22Rv1 (cell line): ENCODE measurements at regions not wholly inside any gene's neighbourhood (a gene's known extent, or its start where the extent isn't known, plus 50 kb on each side); places are given as distances from the start of the nearest gene placed in this dataset.

Experiments used
- H3K27ac ChIP-seq: fragments of 450-650 bp; 2 replicates; pipeline ENCODE4 v1.5.1; 2017
- CTCF ChIP-seq: fragments of 450-650 bp; IDR thresholded peaks from 2 replicates; pipeline ENCODE4 v1.5.1; 2017; ENCODE audit warnings: mild to moderate bottlenecking
- ZFX ChIP-seq: fragments of 450-650 bp; IDR thresholded peaks from 2 replicates; pipeline ENCODE4 v1.6.1; 2017; ENCODE audit warnings: antibody characterized with exemption, borderline replicate concordance

GRCh38 chr3:178288074-178288473 lies 248.2 kb upstream of the KCNMB2 start:
- no peak for TF ChIP-seq CTCF
- TF ChIP-seq ZFX = no peak
- H3K27ac ChIP-seq = no peak overlapping the region

- TF ChIP-seq CTCF = no peak
- no peak for TF ChIP-seq ZFX
- H3K27ac ChIP-seq = no peak overlapping the region
These were observed 246.6 kb upstream of the KCNMB2 start for GRCh38 chr3:178289544-178290160.

DNA sequence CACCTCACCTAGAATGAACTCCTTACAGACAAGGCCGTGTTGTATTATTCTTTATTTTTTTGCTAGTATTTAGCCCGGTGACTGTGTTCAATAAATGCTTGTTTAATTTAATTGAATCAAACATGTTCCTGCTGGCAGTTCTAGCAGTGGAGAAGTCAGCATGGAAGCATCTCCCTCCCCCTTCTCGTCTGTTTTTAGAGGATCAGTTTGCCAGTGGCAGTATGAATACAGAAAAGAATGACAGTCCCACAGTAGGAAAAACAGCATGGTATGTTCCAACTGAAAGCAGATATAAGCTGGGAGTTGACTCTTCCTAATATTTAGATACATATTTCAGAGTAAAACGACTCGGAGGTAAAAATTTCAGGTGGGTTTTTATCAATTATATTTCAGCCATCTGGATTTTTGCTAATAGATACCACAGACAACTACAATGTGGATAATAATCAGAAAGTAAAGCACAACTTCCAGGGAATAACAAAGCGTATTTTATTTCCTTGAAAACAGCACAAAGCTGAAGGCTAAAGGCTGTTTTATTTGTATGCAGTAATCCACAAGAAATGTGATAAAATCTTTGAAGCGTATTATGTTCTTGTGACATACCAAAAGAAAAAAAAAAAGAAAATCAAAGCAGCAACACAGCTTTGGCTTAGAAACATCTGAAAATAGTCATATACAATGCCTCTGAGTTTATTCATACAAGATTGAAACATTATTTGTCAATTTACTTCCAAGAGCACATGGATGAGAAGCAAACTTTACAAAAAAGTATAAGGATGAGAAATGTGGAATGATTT lies 244.5 kb upstream of the KCNMB2 start:
- no peak overlapping the region for H3K27ac ChIP-seq
- no peak for TF ChIP-seq ZFX
- TF ChIP-seq CTCF = no peak

- TF ChIP-seq ZFX (no peak), CTCF (no peak)
These were observed 240.8 kb upstream of the KCNMB2 start for GRCh38 chr3:178295292-178295912.

DNA sequence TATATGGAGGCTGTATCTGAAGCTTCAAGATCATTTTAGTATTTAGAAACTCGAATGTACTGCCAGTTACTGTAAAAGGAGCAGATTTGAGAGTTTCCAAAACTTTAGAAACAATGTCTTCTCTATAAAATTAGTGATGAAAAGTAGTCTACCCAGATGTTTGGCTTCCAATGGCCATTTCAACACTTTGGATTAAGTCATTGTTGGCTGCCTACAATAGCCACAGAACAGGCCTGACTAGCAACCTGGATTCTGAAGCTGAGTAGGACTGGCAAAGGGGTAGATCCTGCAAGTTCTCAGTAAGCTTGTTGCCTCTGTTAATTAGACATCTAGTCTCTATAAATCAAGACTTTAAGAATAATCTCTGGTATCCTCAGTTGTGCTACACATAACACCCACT lies 239.0 kb upstream of the KCNMB2 start:
- no peak overlapping the region for H3K27ac ChIP-seq
- no peak for TF ChIP-seq CTCF
- TF ChIP-seq ZFX = no peak

More at GRCh38 chr3:178295292-178295912, 240.8 kb upstream of the KCNMB2 start:
- no peak overlapping the region for H3K27ac ChIP-seq

- TF ChIP-seq ZFX (no peak), CTCF (no peak)
- H3K27ac ChIP-seq = no peak overlapping the region
These were observed 238.5 kb upstream of the KCNMB2 start for GRCh38 chr3:178297740-178298139.

GRCh38 chr3:178300441-178300959 lies 235.7 kb upstream of the KCNMB2 start:
- TF ChIP-seq CTCF (no peak), ZFX (no peak)
- H3K27ac ChIP-seq = no peak overlapping the region
